ENCODE measurements at regions not wholly inside any gene's neighbourhood (a gene's known extent, or its start where the extent isn't known, plus 50 kb on each side); places are given as distances from the start of the nearest gene placed in this dataset.

- Mint-ChIP-seq H3K9me3 (ENCODE audit: low read depth) (peaks cover 9% of the 10 kb centered on the region), H3K27ac (ENCODE audit: unreplicated experiment) (no peak overlapping the region), H3K27me3 (ENCODE audit: low read depth) (peaks cover 6% of the 10 kb centered on the region), H3K36me3 (ENCODE audit: low read depth) (no peaks in the 10 kb centered on the region), H3K4me3 (ENCODE audit: unreplicated experiment) (no peak overlapping the region), H3K4me1 (ENCODE audit: low read depth) (no peaks in the 10 kb centered on the region)
- peak; percentile 76 for DNase-seq (ENCODE audit: low spot score)
- no peak for TF ChIP-seq CTCF (IDR thresholded peaks at IDR 0.05)
Measured at GRCh38 chr13:111858571-111858970, 208.4 kb upstream of the SOX1 start.

- DNase-seq (ENCODE audit: low spot score), result peak; percentile 64
- no peaks in the 10 kb centered on the region for H3K4me1 Mint-ChIP-seq (ENCODE audit: low read depth)
- no peaks in the 10 kb centered on the region for H3K36me3 Mint-ChIP-seq (ENCODE audit: low read depth)
- peaks cover 3% of the 10 kb centered on the region for H3K27me3 Mint-ChIP-seq (ENCODE audit: low read depth)
- no peak overlapping the region for H3K4me3 Mint-ChIP-seq (ENCODE audit: unreplicated experiment)
- H3K9me3 Mint-ChIP-seq (ENCODE audit: low read depth), result peaks cover 9% of the 10 kb centered on the region
- TF ChIP-seq CTCF (IDR thresholded peaks at IDR 0.05), result no peak
- no peak overlapping the region for H3K27ac Mint-ChIP-seq (ENCODE audit: unreplicated experiment)
Measured at GRCh38 chr13:111859354-111860230, 207.4 kb upstream of the SOX1 start.

- H3K27ac Mint-ChIP-seq (ENCODE audit: unreplicated experiment), result no peak overlapping the region
- H3K27me3 Mint-ChIP-seq (ENCODE audit: low read depth), result peaks cover 3% of the 10 kb centered on the region
- TF ChIP-seq CTCF (IDR thresholded peaks at IDR 0.05), result no peak
- no peak overlapping the region for H3K4me3 Mint-ChIP-seq (ENCODE audit: unreplicated experiment)
- no peaks in the 10 kb centered on the region for H3K4me1 Mint-ChIP-seq (ENCODE audit: low read depth)
- H3K9me3 Mint-ChIP-seq (ENCODE audit: low read depth), result peaks cover 9% of the 10 kb centered on the region
- H3K36me3 Mint-ChIP-seq (ENCODE audit: low read depth), result no peaks in the 10 kb centered on the region
- peak; percentile 15 for DNase-seq (ENCODE audit: low spot score)
Measured at GRCh38 chr13:111860231-111860552, 206.8 kb upstream of the SOX1 start.

- Mint-ChIP-seq H3K4me1 (ENCODE audit: low read depth) (no peaks in the 10 kb centered on the region), H3K9me3 (ENCODE audit: low read depth) (peaks cover 9% of the 10 kb centered on the region), H3K4me3 (ENCODE audit: unreplicated experiment) (no peak overlapping the region), H3K36me3 (ENCODE audit: low read depth) (no peaks in the 10 kb centered on the region), H3K27me3 (ENCODE audit: low read depth) (no peaks in the 10 kb centered on the region), H3K27ac (ENCODE audit: unreplicated experiment) (no peak overlapping the region)
- TF ChIP-seq CTCF (IDR thresholded peaks at IDR 0.05), result no peak
- peak; percentile 38 for DNase-seq (ENCODE audit: low spot score)
Measured at GRCh38 chr13:111861319-111861718, 205.6 kb upstream of the SOX1 start.

- H3K36me3 Mint-ChIP-seq (ENCODE audit: low read depth), result no peaks in the 10 kb centered on the region
- H3K27ac Mint-ChIP-seq (ENCODE audit: unreplicated experiment), result no peak overlapping the region
- H3K9me3 Mint-ChIP-seq (ENCODE audit: low read depth), result peaks cover 9% of the 10 kb centered on the region
- peak; percentile 44 for DNase-seq (ENCODE audit: low spot score)
- no peak overlapping the region for H3K4me3 Mint-ChIP-seq (ENCODE audit: unreplicated experiment)
- H3K4me1 Mint-ChIP-seq (ENCODE audit: low read depth), result no peaks in the 10 kb centered on the region
- no peaks in the 10 kb centered on the region for H3K27me3 Mint-ChIP-seq (ENCODE audit: low read depth)
- TF ChIP-seq CTCF (IDR thresholded peaks at IDR 0.05), result no peak
Measured at GRCh38 chr13:111861766-111862366, 205.1 kb upstream of the SOX1 start.
